ENCODE measurements at regions not wholly inside any gene's neighbourhood (a gene's known extent, or its start where the extent isn't known, plus 50 kb on each side); places are given as distances from the start of the nearest gene placed in this dataset.

- TF ChIP-seq, protein P1, sequence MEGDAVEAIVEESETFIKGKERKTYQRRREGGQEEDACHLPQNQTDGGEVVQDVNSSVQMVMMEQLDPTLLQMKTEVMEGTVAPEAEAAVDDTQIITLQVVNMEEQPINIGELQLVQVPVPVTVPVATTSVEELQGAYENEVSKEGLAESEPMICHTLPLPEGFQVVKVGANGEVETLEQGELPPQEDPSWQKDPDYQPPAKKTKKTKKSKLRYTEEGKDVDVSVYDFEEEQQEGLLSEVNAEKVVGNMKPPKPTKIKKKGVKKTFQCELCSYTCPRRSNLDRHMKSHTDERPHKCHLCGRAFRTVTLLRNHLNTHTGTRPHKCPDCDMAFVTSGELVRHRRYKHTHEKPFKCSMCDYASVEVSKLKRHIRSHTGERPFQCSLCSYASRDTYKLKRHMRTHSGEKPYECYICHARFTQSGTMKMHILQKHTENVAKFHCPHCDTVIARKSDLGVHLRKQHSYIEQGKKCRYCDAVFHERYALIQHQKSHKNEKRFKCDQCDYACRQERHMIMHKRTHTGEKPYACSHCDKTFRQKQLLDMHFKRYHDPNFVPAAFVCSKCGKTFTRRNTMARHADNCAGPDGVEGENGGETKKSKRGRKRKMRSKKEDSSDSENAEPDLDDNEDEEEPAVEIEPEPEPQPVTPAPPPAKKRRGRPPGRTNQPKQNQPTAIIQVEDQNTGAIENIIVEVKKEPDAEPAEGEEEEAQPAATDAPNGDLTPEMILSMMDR (IDR thresholded peaks at IDR 0.05) = no peak
Observed at GRCh38 chr2:123864416-123864815, 160.7 kb upstream of the CNTNAP5 start.

DNA sequence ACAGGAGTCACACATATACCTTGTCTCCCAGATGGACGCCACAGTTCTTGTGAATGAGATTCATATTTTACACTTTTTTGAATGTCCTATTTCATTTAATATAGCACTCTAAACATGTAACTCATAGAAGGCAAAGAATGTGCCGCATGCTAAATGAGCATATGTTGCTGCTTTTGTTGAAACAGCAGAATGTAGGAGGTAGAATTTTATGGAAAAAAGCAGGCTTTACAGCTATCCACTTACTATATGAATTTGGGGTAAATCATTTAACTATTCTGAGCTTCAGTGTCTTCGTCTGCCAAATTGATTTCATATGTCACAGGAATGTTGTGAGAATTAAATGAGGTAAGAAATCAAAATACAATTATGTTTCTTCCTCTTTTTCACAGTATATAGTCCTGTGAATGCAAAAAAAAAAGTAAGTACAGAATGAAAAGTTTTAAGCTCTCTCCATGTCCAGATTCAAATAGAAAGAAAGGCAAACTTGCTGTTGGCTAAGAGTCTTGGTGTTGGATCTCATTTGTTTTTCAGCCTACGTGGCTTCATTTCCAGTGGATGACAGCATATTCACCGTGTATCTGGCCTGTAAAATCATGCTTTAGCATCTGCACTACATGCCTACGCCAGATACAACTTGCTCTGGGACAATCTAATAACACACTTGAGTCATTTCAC lies 154.7 kb upstream of the CNTNAP5 start:
- TF ChIP-seq, protein P1 (IDR thresholded peaks at IDR 0.05) = no peak

DNA sequence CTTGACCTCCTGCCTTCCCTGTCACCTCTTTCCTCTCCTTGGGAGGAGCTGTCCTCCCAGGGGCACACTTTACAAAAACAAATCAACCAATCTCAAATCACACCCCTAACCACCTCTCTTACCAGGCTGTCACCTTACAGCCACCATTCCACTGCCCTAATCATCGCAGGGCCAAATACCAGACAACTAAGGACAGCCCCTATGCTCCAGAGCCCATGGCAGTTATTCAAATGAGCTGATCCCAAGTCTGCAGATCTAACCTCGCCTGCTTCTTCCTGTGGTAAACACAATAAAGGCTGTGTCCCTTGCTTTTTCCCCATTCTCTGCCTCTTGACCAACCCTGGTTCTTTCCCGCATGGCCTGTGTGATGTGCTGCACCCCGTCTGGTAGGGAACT lies 154.2 kb upstream of the CNTNAP5 start:
- TF ChIP-seq, protein P1 (IDR thresholded peaks at IDR 0.05) = no peak

DNA sequence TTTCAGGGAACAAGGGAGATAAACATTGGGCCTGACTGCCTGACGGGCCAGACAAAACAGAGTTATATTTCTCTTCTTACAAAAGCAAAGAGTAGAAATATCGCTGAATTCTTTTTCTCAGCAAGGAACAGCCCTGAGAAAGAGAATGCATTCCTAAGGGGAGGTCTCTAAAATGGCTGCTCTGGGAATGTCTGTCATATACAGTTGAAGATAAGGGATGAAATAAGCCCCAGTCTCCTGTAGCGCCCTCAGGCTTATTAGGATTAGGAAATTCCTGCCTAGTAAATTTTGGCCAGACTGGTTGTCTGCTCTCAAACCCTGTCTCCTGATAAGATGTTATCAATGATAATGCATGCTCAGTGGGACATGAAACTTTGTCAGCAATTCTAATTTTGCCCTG lies 134.9 kb upstream of the CNTNAP5 start:
- TF ChIP-seq, protein P1 (IDR thresholded peaks at IDR 0.05) = no peak

DNA sequence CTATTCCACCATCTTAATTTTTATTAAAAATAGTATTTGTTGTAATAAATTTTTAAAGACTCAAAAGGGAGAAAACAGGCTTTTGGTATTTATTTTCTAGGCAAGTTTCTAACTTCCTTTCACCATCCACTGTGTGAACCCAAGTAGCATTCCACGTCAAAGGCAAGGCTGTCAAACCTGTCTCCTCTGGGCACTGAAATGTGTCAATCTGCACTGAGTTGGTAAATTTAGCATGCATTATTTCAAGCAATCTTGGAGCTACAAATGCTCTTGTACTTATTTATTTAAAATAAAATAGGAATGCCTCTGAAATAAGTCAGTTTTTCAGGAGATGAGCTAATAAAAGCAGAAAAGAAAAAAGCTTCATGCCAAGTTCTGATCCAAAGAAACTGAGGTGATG lies 130.9 kb upstream of the CNTNAP5 start:
- TF ChIP-seq, protein P1 (IDR thresholded peaks at IDR 0.05) = no peak

DNA sequence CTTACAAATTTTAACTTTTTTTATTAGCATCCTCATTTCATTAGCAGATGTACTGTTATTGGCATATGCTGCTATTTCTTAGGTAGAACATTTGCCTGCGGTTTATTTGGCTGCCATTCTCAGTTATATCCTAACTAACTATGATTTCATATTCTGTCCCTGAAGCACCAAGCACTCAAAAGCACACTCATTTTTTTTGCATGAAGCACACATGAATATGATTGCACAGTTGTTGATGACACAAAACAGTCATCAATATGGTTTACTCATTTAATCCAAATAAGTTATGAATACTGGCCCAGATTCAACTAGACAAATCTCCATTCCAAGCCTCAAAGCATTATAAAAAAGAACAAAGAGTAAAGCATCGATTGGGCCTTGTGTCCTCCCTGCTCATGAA lies 129.4 kb upstream of the CNTNAP5 start:
- TF ChIP-seq, protein P1 (IDR thresholded peaks at IDR 0.05) = no peak

DNA sequence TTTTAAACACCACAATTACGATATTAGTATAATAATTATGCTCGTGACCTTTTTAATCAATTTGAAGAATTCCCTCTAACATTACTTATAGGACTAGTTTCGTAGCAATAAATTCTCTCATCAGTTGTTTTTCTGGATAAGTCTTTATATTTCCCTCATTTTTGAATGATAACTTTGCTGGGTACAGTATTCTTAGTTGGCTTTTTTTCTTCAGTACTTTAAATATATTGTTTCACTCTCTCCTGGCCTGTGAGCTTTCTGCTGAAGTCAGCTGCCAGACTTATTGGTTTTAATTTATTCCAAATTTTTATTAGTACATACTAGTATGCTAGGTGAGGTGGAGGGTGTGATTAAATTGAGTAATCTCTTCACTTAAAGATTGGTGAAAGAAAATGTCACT lies 123.8 kb upstream of the CNTNAP5 start:
- TF ChIP-seq, protein P1 (IDR thresholded peaks at IDR 0.05) = no peak

DNA sequence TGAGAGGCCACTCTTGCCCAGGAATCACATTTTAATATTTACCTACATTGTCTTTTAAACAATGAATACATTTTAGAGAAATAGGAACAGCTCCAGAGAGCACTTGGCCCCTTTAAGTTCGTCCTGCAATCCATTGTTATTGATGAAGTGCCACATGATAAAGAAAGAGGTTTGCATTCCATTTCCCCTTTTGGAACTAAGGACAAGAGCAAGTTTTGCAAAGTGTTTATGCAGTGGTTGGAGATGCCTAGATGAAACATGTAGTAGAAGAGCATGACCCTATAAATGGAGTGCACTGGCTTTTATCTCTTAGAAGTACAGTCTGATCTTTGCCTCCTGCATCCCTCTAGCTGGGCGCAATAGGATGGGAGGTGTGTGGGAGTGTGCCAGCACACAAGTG lies 118.7 kb upstream of the CNTNAP5 start:
- TF ChIP-seq, protein P1 (IDR thresholded peaks at IDR 0.05) = no peak
